ENCODE measurements at regions not wholly inside any gene's neighbourhood (a gene's known extent, or its start where the extent isn't known, plus 50 kb on each side); places are given as distances from the start of the nearest gene placed in this dataset.

DNA sequence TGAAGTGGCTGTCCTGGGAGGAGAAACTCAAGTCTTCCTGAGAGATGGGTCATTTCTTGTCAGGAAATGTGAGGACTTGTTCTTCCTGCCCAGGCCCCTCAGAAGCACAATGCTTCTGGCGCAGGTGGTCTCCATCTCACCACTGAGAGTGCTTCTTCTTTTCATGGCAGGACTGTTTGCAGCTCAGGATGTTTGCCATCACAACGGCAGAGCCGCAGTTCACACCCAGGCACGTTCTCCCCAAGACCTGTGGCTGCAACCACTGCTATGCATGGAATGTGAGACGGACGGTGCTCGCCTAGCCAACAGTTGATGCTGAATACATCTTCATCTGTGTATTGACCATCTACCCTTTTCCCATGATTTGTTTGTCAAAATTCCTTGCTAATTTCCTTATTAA lies 216.3 kb downstream of the GADD45G start:
- no peak for TF ChIP-seq EGR1 (IDR thresholded peaks at IDR 0.05)
- TF ChIP-seq YY1 (IDR thresholded peaks at IDR 0.05; ENCODE audit: low read depth): no peak
- no peak for TF ChIP-seq CREB1 (IDR thresholded peaks at IDR 0.05; ENCODE audit: low read depth)
- no peak for TF ChIP-seq TAF1 (IDR thresholded peaks at IDR 0.05; ENCODE audit: low read depth)
- no peak for TF ChIP-seq CEBPB (IDR thresholded peaks at IDR 0.05)
- TF ChIP-seq, protein P1, sequence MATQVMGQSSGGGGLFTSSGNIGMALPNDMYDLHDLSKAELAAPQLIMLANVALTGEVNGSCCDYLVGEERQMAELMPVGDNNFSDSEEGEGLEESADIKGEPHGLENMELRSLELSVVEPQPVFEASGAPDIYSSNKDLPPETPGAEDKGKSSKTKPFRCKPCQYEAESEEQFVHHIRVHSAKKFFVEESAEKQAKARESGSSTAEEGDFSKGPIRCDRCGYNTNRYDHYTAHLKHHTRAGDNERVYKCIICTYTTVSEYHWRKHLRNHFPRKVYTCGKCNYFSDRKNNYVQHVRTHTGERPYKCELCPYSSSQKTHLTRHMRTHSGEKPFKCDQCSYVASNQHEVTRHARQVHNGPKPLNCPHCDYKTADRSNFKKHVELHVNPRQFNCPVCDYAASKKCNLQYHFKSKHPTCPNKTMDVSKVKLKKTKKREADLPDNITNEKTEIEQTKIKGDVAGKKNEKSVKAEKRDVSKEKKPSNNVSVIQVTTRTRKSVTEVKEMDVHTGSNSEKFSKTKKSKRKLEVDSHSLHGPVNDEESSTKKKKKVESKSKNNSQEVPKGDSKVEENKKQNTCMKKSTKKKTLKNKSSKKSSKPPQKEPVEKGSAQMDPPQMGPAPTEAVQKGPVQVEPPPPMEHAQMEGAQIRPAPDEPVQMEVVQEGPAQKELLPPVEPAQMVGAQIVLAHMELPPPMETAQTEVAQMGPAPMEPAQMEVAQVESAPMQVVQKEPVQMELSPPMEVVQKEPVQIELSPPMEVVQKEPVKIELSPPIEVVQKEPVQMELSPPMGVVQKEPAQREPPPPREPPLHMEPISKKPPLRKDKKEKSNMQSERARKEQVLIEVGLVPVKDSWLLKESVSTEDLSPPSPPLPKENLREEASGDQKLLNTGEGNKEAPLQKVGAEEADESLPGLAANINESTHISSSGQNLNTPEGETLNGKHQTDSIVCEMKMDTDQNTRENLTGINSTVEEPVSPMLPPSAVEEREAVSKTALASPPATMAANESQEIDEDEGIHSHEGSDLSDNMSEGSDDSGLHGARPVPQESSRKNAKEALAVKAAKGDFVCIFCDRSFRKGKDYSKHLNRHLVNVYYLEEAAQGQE (IDR thresholded peaks at IDR 0.05; ENCODE audit: low read depth): no peak
- TF ChIP-seq EP300 (IDR thresholded peaks at IDR 0.05; ENCODE audit: borderline replicate concordance): no peak
- TF ChIP-seq MAX (IDR thresholded peaks at IDR 0.05): no peak
- TF ChIP-seq NFIC (IDR thresholded peaks at IDR 0.05): no peak
